HG02678 (cell line): ENCODE measurements at regions not wholly inside any gene's neighbourhood (a gene's known extent, or its start where the extent isn't known, plus 50 kb on each side); places are given as distances from the start of the nearest gene placed in this dataset.

Source experiments
- ATAC-seq: cut with Tn5 transposase; IDR thresholded peaks from one replicate; pipeline ENCODE4 v1.9.1; 2021; ENCODE audit warnings: mild to moderate bottlenecking, moderate library complexity; ENCODE audit not compliant: unreplicated experiment

DNA sequence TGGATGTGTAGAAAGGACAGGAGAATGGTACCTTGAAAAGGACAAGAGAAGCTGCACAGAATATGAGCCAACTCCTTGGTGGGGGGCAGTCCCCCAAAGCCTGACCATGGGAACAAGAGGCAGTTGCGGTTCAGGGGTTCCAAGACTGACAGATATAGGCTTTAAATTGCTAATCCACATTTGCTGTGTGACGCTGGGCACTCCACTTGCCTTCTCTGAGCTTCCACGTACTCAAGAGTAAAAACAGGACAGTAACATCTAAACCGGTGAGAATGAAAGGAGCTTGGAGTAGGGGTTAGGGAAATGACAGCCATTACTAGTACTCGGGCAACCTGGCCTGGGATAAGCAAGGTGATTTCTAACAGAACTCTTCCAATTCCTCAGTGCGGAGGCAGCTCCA lies 57.9 kb upstream of the LRFN2 start:
- ATAC-seq: no peak

GRCh38 chr6:40642837-40643236 lies 55.7 kb upstream of the LRFN2 start:
- ATAC-seq: no peak

DNA sequence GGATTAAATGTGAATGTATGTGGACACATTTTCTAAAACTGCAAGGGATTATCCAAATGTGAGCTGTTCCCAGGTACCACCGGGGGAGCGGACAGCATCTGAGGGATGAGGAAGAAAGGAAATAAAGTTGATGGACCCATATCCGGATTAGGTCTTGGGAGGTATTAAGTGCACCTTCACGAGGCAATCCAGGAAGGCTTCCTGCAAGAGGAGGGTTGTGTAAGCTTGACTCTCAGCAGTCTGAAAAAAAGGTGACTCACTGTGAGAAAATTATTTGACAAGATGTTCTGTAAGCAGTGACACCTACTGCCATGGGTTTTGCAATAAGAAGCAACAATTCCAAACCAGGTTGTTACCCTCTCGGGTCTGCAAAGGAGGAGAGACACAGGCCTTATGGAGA lies 55.0 kb upstream of the LRFN2 start:
- ATAC-seq: no peak

DNA sequence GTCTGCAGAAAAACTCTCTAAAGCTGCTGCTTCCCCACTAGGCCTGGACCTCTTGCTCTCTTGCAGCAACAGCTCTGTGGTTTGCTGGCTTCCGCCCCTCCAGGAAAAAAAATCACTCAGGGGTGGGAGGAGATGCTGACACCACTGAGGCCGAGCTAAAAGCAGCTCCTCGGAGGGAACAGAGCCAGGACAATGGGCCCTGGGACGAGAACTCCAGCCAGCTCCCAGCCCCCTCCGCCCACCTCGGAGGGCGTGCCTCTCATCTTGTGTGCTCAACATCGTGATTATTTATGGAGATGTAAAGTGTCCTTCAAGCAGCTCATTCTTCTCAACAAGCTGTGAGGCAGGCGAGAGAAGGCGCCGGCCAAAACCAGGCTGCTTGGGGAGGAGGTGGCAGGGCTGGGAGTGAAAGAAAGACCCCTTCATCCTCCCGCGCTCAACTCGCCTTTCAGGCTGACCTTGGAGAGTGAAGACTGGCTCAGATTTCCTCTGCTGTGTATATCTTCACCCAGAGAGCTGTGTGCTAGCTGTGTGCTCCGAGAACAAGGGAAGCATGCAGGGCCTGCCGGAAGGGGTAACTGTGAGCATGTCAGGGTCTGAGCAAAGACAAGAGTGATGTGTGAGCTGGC lies 53.5 kb upstream of the LRFN2 start:
- ATAC-seq: no peak
